Kidney glomerular epithelial cell (primary cell): ENCODE measurements at regions not wholly inside any gene's neighbourhood (a gene's known extent, or its start where the extent isn't known, plus 50 kb on each side); places are given as distances from the start of the nearest gene placed in this dataset.
A peak's percentile ranks its signal among the peaks of the same experiment; 100 is the strongest.

ENCODE experiments used
- DNase-seq: peaks from one replicate; lab custom pipeline; 2025; lab: John Stamatoyannopoulos, UW

GRCh38 chr22:22999523-22999922 lies 70.8 kb upstream of the GNAZ start:
- no peak for DNase-seq

GRCh38 chr22:23000657-23001347 lies 69.5 kb upstream of the GNAZ start:
- DNase-seq = no peak

- no peak for DNase-seq
These were observed 68.9 kb upstream of the GNAZ start for GRCh38 chr22:23001463-23001862.

GRCh38 chr22:23002612-23003180 lies 67.6 kb upstream of the GNAZ start:
- DNase-seq = no peak

- no peak for DNase-seq
These were observed 62.5 kb upstream of the GNAZ start for GRCh38 chr22:23007823-23008222.

- DNase-seq = peak; percentile 1
These were observed 61.4 kb upstream of the GNAZ start for GRCh38 chr22:23008896-23009295.
